HG03354 (cell line): ENCODE measurements at regions not wholly inside any gene's neighbourhood (a gene's known extent, or its start where the extent isn't known, plus 50 kb on each side); places are given as distances from the start of the nearest gene placed in this dataset.

Experiments used
- ATAC-seq: cut with Tn5 transposase; IDR thresholded peaks from one replicate; pipeline ENCODE4 v1.9.1; 2021; ENCODE audit warnings: mild to moderate bottlenecking; ENCODE audit not compliant: unreplicated experiment, poor library complexity, severe bottlenecking

- ATAC-seq: no peak
Observed at GRCh38 chr10:105549731-105550130, 908.6 kb downstream of the SORCS3 start.

- no peak for ATAC-seq
Observed at GRCh38 chr10:105545101-105545500, 904.0 kb downstream of the SORCS3 start.

- ATAC-seq: no peak
Observed at GRCh38 chr10:105540381-105540780, 899.3 kb downstream of the SORCS3 start.

GRCh38 chr10:105538874-105539273, 897.8 kb downstream of the SORCS3 start:
- ATAC-seq: no peak

GRCh38 chr10:105535478-105535877, 894.4 kb downstream of the SORCS3 start:
- no peak for ATAC-seq

GRCh38 chr10:105534086-105534485, 893.0 kb downstream of the SORCS3 start:
- no peak for ATAC-seq

GRCh38 chr10:105516511-105516910, 875.4 kb downstream of the SORCS3 start:
- no peak for ATAC-seq

GRCh38 chr10:105514106-105514505, 873.0 kb downstream of the SORCS3 start:
- no peak for ATAC-seq

GRCh38 chr10:105509517-105509916, 868.4 kb downstream of the SORCS3 start:
- no peak for ATAC-seq

- no peak for ATAC-seq
Observed at GRCh38 chr10:105506262-105506661, 865.2 kb downstream of the SORCS3 start.

- no peak for ATAC-seq
Observed at GRCh38 chr10:105503714-105504113, 862.6 kb downstream of the SORCS3 start.

GRCh38 chr10:105502058-105502457, 861.0 kb downstream of the SORCS3 start:
- ATAC-seq: no peak

- ATAC-seq: no peak
Observed at GRCh38 chr10:105494944-105495343, 853.9 kb downstream of the SORCS3 start.

- ATAC-seq: no peak
Observed at GRCh38 chr10:105494303-105494702, 853.2 kb downstream of the SORCS3 start.

GRCh38 chr10:105473170-105473569, 832.1 kb downstream of the SORCS3 start:
- no peak for ATAC-seq

- no peak for ATAC-seq
Observed at GRCh38 chr10:105468759-105469158, 827.7 kb downstream of the SORCS3 start.

GRCh38 chr10:105466521-105466920, 825.4 kb downstream of the SORCS3 start:
- ATAC-seq: no peak

- ATAC-seq: no peak
Observed at GRCh38 chr10:105434970-105435369, 793.9 kb downstream of the SORCS3 start.

- ATAC-seq: no peak
Observed at GRCh38 chr10:105413997-105414396, 772.9 kb downstream of the SORCS3 start.

GRCh38 chr10:105409370-105409769, 768.3 kb downstream of the SORCS3 start:
- ATAC-seq: no peak

- no peak for ATAC-seq
Observed at GRCh38 chr10:105406488-105406887, 765.4 kb downstream of the SORCS3 start.

- no peak for ATAC-seq
Observed at GRCh38 chr10:105398202-105398601, 757.1 kb downstream of the SORCS3 start.
